ENCODE measurements at regions not wholly inside any gene's neighbourhood (a gene's known extent, or its start where the extent isn't known, plus 50 kb on each side); places are given as distances from the start of the nearest gene placed in this dataset.
"Not testable (repeated sequence)": the region's sequence is repeated elsewhere in the genome, so short reads cannot be mapped to it uniquely, and the experiment has no call there.

GRCh38 chr14:53857625-53858344, 98.8 kb downstream of the BMP4 start:
- DNase-seq = no peak

GRCh38 chr14:53855574-53855973, 101.1 kb downstream of the BMP4 start:
- DNase-seq = no peak

GRCh38 chr14:53855127-53855526, 101.5 kb downstream of the BMP4 start:
- no peak for DNase-seq

GRCh38 chr14:53851394-53852090, 105.1 kb downstream of the BMP4 start:
- DNase-seq = no peak

GRCh38 chr14:53850714-53851296, 105.8 kb downstream of the BMP4 start:
- peak in 1 of 3 donors; percentile 28 for DNase-seq

- no peak for DNase-seq
Observed at GRCh38 chr14:53849549-53849948, 107.1 kb downstream of the BMP4 start.

- DNase-seq = no peak
Observed at GRCh38 chr14:53848854-53849253, 107.8 kb downstream of the BMP4 start.

- DNase-seq = no peak
Observed at GRCh38 chr14:53847881-53848280, 108.7 kb downstream of the BMP4 start.

GRCh38 chr14:53847057-53847456, 109.6 kb downstream of the BMP4 start:
- DNase-seq = no peak

- no peak for DNase-seq
Observed at GRCh38 chr14:53845813-53846693, 110.6 kb downstream of the BMP4 start.

- no peak for DNase-seq
Observed at GRCh38 chr14:53842938-53843337, 113.7 kb downstream of the BMP4 start.

GRCh38 chr14:53841109-53842099, 115.2 kb downstream of the BMP4 start:
- DNase-seq = no peak

- DNase-seq = no peak
Observed at GRCh38 chr14:53840444-53840843, 116.2 kb downstream of the BMP4 start.

- DNase-seq = no peak
Observed at GRCh38 chr14:53838374-53838773, 118.3 kb downstream of the BMP4 start.

GRCh38 chr14:53837656-53838055, 119.0 kb downstream of the BMP4 start:
- not testable (repeated sequence) for DNase-seq

- DNase-seq = no peak
Observed at GRCh38 chr14:53836551-53836950, 120.1 kb downstream of the BMP4 start.

GRCh38 chr14:53828820-53829219, 127.8 kb downstream of the BMP4 start:
- no peak for DNase-seq

- no peak for DNase-seq
Observed at GRCh38 chr14:53824061-53824460, 132.6 kb downstream of the BMP4 start.

GRCh38 chr14:53814392-53814791, 142.2 kb downstream of the BMP4 start:
- peak; percentile 74 to 89 (median 79) for DNase-seq

GRCh38 chr14:53810221-53810620, 146.4 kb downstream of the BMP4 start:
- no peak for DNase-seq

GRCh38 chr14:53808042-53808441, 148.6 kb downstream of the BMP4 start:
- DNase-seq = peak in 1 of 3 donors; percentile 14
